TTC549 (cell line): ENCODE measurements at regions not wholly inside any gene's neighbourhood (a gene's known extent, or its start where the extent isn't known, plus 50 kb on each side); places are given as distances from the start of the nearest gene placed in this dataset.
"Not testable (repeated sequence)": the region's sequence is repeated elsewhere in the genome, so short reads cannot be mapped to it uniquely, and the experiment has no call there.

Experiments
- FAIRE-seq: peaks from 2 replicates; lab custom pipeline; 2012; peaks lifted over from hg19 to GRCh38; lab: Jason Lieb, UNC

DNA sequence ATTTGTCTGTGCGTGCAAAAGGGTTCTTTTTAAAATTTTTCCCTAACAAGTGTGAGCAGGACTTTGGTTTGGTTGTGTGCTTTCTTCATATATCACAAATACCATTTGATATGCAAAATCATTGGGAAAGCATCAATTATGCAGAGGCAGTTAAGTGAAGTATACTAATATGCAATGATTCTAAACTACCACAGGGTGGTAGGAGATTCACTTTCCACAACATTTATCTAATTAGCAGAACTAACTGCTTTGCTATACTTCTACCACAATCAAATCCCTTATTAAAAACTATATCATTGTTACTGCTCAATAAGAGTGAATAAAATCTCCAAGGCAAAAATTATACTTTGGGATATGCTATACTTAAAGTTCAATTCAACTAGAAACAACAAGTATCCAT is 2738.9 kb upstream of the PCDH20 start:
- FAIRE-seq = no peak

- FAIRE-seq = no peak
Observed at GRCh38 chr13:64130600-64130999, 2715.0 kb upstream of the PCDH20 start.

DNA sequence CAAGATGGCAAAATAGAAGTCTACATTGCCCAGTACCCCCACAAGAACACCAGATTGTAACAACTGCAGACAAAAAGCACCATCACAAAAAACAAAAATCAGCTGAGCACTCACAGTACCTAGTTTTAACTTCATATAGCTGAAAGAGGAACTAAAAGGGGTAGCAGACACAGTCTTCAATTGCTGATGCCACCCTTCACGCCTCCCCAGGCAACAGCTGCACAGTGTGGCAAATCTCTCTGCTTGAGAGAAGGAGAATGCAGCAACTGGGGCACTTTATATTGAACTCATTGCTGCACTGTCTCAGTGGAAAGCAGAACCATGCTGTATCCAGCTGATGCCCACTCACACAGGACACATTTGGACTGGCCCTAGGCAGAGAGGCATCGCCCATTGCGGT is 2714.5 kb upstream of the PCDH20 start:
- no peak for FAIRE-seq

DNA sequence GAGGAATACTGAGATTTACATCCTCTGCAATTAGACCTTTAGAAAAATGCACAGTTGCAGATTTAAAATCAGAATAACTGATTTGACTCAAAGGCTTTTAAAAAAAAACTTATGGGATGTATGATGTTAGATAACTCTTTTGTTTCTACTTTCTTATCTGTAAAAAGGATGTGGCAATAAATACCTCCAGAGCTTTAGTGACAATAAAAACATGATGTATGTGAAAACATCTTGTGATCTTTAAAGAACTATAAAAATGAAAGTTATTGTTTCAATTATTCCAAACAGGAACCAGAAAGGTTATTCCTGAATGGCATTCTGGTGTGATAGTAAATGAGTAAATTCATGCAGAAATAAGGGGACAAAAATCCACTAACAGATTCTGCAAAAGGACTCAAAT is 2712.2 kb upstream of the PCDH20 start:
- FAIRE-seq = no peak

DNA sequence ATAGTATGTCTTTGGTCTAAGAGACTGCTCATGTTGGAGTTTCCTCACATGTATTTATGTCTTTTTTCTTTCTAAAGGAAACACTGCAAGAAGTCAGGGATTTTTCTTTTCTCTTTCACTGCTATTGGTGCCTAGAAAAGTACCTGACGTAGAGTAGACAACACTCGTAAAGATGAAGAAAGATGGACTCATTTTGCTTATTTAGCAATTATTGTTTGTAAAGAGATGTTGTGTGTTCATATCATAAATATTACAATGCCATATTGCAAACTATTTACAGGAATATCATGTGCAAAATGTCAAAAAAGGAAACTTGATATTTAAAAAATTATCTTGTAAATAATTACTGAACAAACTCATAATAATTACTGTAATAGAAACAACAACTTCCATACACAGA is 2711.5 kb upstream of the PCDH20 start:
- FAIRE-seq = no peak

DNA sequence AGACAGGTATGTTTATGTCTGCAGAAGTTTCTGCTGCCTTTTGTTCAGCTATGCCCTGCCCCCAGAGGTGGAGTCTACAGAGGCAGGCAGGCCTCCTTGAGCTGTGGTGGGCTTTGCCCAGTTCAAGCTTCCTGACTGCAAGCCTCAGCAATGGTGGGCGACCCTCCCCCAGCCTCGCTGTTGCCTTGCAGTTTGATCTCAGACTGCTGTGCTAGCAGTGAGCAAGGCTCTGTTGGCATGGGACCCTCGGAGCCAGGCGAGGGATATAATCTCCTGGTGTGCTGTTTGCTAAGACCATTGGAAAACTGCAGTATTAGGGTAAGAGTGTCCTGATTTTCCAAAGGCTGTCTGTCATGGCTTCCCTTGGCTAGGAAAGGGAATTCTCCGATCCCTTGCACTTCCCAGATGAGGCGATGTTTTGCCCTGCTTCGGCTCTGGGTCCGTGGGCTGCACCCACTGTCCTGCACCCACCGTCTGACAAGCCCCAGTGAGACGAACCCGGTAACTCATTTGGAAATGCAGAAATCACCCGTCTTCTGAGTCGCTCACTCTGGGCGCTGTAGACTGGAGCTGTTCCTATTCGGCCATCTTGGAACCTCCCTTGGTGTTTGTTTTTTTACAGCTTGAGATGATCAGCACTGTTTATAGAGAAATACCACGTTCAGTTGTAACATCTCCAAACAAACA is 2705.5 kb upstream of the PCDH20 start:
- not testable (repeated sequence) for FAIRE-seq

DNA sequence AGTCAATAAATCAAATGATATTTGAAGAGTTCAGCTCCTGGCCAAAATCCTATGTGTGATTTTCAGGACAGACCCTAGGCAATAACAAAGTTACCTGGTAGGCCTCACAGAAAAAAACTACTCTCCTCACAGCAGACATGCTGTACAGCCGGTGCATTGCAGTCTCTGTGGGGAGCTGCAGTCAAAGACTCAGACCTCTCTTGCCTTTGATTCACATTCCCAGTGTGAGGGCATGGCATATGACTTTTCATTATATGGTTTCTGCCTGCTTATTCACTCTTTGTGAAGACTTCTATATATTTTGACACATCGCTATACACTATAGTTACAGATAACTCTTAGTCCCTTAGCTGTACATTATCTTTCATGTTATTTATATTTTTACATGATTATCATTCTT is 2684.3 kb upstream of the PCDH20 start:
- no peak for FAIRE-seq

DNA sequence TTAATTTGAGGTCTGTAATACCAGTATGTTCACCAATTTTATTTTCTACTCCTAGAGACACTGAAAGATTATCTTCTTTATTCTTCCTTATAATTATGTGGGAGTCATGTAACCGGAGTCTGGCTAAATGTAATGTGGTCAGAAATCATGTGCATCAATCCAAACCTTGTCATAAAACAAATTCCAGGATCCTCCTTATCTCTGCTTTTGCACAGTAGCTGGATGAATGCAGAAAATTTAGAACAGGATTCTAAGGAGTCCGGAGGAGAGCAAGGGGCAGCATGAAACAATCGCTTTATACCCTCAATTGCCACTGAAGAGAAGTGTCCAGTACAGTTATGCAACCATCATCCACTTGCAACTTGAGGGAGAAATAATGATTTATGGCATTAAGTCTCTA is 2674.7 kb upstream of the PCDH20 start:
- no peak for FAIRE-seq

DNA sequence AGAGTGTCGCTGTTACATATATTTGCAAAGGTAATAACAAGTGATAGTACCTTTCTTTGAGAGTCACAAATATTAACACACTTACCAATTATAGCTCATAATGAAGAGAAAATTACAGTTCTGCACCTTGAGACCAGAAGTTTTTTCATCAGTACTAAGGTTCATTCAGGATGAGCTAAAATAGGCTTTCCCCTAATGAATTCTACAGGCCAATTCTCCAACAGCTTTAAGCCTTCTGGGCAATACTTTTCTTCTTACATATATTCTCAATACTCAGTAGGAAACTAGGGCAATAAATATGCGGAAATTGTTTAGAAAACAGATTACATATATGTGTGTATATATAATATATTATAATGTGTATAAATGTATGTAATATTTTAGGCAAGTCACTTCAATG is 2672.8 kb upstream of the PCDH20 start:
- no peak for FAIRE-seq

GRCh38 chr13:64087624-64088023 is 2672.0 kb upstream of the PCDH20 start:
- FAIRE-seq = no peak

DNA sequence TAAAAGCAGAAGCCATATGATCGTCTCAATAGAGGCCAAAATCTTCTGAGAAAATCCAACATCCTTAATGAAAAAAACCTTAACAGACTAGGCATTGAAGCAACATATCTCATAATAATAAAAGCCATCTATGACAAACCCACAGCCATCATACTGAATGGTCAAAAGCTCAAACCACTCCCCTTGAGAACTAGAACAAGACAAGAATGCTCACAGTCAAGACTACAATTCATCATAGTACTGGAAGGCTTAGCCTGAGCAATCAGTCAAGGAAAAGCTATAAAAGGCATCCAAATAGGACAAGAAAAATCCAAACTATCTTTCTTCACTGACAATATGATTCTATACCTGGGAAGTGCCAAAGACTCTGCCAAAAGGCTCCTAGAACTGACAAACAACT is 2668.2 kb upstream of the PCDH20 start:
- no peak for FAIRE-seq

DNA sequence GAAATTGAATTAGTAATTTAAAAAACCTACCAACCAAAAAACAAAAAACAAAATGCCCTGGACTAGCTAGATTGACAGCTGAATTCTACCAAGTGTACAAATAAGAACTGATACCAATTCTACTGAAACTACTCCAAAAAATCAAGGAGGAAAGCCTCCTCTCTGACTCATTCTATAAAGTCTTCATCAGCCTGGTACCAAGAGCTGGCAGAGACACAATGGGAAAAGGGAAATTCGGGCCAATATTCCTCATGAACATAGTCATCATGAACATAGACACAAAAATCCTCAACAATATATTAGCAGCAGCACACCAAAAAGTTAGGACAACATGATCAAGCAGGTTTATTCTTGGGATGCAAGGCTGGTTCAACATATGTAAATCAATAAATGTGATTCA is 2667.7 kb upstream of the PCDH20 start:
- no peak for FAIRE-seq

- no peak for FAIRE-seq
Observed at GRCh38 chr13:64078480-64078936, 2662.9 kb upstream of the PCDH20 start.

GRCh38 chr13:64078025-64078424 is 2662.4 kb upstream of the PCDH20 start:
- no peak for FAIRE-seq

DNA sequence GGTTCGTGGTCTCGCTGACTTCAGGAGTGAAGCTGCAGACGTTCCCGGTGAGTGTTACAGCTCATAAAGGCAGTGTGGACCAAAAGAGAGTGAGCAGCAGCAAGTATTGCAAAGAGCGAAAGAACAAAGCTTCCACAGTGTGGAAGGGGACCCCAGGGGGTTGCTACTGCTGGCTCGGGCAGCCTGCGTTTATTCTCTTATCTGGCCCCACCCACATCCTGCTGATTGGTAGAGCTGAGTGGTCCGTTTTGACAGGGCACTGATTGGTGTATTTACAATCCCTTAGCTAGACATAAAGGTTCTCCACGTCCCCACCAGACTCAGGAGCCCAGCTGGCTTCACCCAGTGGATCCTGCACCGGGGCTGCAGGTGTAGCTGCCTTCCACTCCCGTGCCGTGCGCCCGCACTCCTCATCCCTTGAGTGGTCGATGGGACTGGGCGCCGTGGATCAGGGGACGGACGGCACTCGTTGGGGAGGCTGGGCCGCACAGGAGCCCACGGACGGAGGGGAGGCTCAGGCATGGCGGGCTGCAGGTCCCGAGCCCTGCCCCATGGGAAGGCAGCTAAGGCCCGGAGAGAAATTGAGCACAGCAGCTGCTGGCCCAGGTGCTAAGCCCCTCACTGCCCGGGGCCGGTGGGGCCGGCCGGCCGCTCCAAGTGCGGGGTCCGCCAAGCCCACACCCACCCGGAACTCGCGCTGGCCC is 2661.6 kb upstream of the PCDH20 start:
- not testable (repeated sequence) for FAIRE-seq

DNA sequence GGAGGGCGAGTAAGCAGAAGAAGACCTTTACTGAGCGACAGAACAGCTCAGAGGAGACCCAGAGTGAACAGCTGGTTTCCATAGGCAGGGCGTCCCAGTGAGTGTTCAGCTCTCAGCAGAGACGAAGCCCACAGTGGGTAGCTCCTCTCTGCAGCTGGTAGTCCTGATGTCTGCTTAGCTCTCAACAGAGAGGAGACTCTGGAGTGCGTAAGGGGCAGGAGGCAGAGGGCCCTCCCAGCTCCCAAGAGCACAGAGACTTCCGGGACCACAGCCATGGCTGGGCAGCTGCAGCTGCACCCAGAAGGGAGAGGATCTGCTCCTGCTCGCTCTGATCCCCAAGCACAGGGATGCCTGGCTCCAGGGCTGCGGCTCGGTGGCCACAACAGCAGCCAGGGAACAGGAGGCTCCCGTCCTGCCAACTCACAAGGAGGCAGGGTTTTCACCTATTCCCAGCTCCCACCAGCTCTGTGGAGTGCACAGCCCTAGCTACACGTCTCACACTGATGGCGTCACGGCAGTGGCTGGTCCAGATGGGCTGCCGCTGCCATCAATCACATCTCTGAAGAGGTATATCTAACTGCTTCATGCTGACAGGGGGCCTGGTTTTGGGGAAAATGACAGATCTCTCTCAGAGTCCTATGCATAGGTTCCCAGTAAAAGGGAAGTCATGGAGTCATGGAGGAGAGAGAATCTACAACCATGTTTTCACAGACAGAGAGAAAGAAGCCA is 2660.1 kb upstream of the PCDH20 start:
- FAIRE-seq = no peak

- FAIRE-seq = no peak
Observed at GRCh38 chr13:64074971-64075474, 2659.4 kb upstream of the PCDH20 start.

- FAIRE-seq = no peak
Observed at GRCh38 chr13:64073203-64073602, 2657.6 kb upstream of the PCDH20 start.

DNA sequence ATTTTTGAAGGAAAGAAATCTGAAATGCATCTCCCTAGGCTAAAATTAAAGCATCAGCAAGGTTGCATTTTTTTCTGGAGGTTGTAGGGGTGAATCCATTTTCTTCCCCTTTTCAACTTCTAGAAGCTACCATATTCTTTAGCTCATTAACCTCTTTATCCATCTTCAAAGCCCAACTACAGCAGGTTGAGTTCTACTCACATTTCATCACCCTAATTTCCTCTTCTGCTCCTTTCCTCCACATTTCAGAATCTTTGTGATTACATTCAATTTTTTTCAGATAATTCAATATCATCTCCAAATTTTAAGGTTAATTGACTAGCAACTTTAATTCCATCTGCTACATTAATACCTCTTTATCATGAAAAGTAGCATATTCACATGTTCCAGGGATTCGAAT is 2655.7 kb upstream of the PCDH20 start:
- no peak for FAIRE-seq

GRCh38 chr13:64069892-64070291 is 2654.2 kb upstream of the PCDH20 start:
- FAIRE-seq = no peak

- FAIRE-seq = no peak
Observed at GRCh38 chr13:64066711-64067110, 2651.1 kb upstream of the PCDH20 start.

- no peak for FAIRE-seq
Observed at GRCh38 chr13:64061649-64062048, 2646.0 kb upstream of the PCDH20 start.

GRCh38 chr13:64057372-64058020 is 2641.8 kb upstream of the PCDH20 start:
- no peak for FAIRE-seq
